HG02610 (cell line): ENCODE measurements at regions not wholly inside any gene's neighbourhood (a gene's known extent, or its start where the extent isn't known, plus 50 kb on each side); places are given as distances from the start of the nearest gene placed in this dataset.
"Not testable (repeated sequence)": the region's sequence is repeated elsewhere in the genome, so short reads cannot be mapped to it uniquely, and the experiment has no call there.

Experiments
- ATAC-seq: cut with Tn5 transposase; IDR thresholded peaks from one replicate; pipeline ENCODE4 v1.9.1; 2021; ENCODE audit warnings: mild to moderate bottlenecking, moderate library complexity; ENCODE audit not compliant: unreplicated experiment

DNA sequence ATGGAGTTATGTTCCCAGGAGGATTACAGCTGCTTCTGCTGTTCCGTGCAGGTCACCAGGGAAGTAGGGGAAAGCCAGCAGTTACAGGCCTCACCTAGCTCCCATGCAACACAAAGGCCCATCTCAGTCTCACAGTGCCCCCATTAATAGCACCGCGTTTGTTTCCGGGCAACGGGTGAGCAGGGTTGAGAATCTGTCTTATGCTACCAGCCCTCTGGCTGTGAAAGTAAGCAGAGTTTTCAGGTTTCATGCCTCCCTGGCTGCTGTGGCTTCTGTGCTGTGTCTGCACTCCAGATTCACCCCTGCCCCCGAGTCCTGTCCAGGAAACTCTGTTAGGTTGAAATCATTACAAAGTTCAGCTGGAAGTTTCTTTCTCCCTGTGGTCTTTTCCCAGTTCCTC, 254.4 kb upstream of the GPR149 start:
- no peak for ATAC-seq

- ATAC-seq: no peak
These were observed 254.0 kb upstream of the GPR149 start for GRCh38 chr3:154684021-154684420.

DNA sequence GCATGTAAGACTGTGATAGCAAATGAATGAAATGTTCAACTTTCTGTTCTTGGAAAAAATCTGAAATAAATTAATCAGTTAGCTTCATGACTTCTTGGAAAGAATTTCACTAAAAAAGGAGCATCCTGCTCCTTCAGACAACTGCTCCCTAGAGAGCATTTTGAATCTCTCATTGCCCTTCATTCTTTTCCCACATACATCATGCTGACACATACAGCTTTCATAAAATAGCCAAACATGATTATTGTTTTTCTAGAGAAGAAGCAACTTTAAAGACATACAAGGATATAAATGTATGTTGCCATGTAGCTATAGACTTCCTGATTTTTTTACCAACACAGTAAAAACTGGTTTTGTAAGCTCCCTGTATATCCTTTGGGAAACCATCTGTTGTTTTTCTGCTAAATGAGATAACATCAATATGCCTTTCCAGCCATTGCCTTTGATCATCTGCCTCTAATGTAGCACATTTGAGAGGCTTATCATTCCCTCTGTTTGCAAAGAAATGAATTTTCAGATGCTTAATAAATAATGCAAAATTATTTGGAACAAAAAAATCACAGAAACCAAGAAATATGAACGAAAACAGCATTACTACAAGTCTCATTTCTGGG, 248.2 kb upstream of the GPR149 start:
- no peak for ATAC-seq

- ATAC-seq: no peak
These were observed 238.8 kb upstream of the GPR149 start for GRCh38 chr3:154668835-154669234.

DNA sequence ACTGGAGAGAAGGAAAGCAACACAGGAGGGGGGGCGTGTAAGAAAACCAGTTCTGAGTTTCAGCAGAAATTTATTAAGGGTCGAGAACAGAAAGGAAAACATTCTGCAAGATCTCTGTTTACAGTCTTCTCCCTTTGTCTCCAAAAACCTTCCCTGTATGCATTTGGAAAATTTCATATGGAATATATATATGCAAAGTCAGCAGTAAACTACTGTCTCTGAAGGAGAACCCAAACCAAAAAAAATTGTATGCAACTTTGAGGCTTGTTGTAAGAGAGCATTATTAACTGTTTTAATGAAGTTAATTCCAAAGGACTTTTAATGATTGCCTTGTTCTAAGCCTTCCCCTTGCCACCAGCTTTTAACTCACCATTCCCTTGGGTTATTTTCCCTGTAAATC, 238.2 kb upstream of the GPR149 start:
- no peak for ATAC-seq

- no peak for ATAC-seq
These were observed 236.6 kb upstream of the GPR149 start for GRCh38 chr3:154666542-154666941.

DNA sequence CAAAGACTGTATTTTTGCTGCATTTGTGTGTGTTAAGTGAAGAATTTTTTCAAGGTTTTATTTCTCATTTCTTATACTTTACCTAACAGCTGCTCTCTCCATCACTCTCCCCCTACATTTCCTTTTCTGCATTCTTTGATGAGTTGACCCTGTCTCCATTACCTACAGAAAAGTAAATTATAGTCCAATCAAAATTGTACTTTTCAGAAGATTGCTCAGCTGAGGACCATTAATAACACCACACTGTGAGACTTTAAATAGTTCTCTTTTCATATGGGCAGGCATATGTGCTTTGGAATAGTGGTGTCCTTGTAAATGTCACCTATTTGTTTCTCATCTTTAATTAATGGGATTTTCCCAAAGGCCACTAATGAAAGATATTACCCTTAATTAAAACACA, 234.7 kb upstream of the GPR149 start:
- ATAC-seq: no peak

DNA sequence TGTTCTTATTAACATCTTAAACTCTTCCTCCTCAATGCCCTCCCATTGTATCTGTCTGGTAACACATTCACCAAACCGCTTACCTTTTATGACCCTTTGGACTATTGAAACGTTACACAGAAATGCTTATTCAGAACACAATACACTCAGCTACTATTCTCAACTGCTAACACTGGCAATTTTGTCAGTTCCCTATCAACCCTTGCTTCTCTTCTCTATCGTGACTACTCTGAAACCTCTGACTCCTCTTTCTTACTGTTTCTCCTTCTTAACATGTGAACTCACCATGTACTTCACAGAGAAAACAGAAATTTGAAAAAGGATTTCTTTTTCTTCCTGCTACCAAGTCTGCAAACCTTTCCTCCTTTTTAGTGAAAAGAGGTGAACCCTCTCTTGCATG, 232.9 kb upstream of the GPR149 start:
- no peak for ATAC-seq

DNA sequence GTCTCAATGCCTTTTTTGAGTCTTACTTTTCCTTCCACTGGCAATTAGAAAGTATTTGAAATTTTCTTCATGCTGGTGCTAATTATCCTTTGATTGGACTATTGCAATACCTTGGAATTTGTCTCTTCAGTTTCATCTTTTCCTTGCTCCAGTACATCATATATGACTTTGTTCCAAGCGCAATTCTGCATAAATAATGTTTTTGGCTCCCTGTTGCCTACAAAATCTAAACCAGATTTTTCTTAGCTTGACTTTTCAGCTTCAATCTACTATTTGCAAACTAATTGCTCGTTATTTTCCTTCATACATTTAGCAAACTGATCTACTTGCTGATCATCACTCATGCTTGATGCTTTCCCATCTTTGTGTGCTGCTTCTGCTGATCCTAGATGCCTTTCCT, 230.8 kb upstream of the GPR149 start:
- ATAC-seq: no peak

- ATAC-seq: no peak
These were observed 228.0 kb upstream of the GPR149 start for GRCh38 chr3:154658000-154658399.

- ATAC-seq: no peak
These were observed 227.2 kb upstream of the GPR149 start for GRCh38 chr3:154657218-154657617.

- ATAC-seq: no peak
These were observed 226.5 kb upstream of the GPR149 start for GRCh38 chr3:154656486-154656885.

GRCh38 chr3:154642145-154642544, 212.2 kb upstream of the GPR149 start:
- no peak for ATAC-seq

GRCh38 chr3:154625756-154626155, 195.8 kb upstream of the GPR149 start:
- no peak for ATAC-seq

- ATAC-seq: not testable (repeated sequence)
These were observed 189.6 kb upstream of the GPR149 start for GRCh38 chr3:154619621-154620020.

DNA sequence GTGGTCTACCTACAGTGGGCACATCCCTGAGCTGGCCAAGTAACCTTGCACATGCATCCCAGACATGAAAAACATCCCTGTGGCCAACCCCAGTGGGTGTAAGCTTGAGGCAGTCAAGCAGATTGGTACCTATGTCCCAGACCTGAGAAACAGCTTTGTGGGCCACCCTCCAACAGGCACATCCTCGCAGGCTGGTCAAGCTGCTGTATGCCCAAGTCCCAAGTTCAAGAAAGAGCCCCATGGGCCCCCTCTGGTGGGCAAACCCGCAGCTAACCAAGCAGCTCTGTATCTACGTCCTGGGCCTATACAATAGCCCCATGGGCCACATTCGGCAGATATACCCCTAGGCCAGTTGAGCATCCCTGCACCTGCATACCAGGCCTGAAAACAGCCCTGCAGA, 186.3 kb upstream of the GPR149 start:
- no peak for ATAC-seq

GRCh38 chr3:154615471-154615870, 185.5 kb upstream of the GPR149 start:
- ATAC-seq: no peak

DNA sequence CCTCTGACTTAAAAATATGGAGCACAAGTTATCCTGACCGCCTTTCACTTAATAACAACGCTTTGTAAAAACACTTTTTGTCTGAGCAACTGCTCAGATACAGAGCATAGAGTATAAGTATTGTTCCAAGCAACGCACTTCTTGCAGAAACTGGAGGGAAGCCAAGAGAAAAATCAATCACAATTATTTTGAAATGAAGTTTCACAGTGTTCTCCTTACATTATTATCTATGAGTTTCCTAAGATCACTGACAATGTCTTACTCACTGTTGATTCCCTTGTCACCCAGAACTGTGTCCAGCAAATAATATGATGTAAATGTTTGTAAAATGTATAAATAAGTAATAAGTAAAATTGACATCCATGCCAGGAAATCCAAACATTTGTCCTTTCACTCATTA, 184.6 kb upstream of the GPR149 start:
- no peak for ATAC-seq

DNA sequence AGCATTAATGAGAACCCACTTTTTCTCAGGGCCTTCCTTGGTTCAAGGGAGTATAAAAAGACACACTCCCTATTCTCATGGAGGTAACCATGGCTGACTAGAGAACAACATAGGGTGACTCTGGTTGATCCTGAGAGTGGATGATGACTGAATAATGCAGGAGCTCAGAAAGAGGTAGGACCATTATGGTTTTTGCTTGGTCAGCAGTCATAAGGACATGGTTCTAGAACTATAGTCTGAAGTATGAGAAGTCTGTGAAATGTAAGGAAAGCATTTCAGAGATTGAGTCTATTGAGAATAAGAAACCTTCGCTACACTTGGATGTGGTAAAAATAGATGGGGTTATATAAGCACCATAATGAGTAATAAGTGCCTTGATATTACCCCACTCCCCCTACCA, 184.1 kb upstream of the GPR149 start:
- no peak for ATAC-seq

GRCh38 chr3:154602241-154602640, 172.3 kb upstream of the GPR149 start:
- ATAC-seq: no peak

DNA sequence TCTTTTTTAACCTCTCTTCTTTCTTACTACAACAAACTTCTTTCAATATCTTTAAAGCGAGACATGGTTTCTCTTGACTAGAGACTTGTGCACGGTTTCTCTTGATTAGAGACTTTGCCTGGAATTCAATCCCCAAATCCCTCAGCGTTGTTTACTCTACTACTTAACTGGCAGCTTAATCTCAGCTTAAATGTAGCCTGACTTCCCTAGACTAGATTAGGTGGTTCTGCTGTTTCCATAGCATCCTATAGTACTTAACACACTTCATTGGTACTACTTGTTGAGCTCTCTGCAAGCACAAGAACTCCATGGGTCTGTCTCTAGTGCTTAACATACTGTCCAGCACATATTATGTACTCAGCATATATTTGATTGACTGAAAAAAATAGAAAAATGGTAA, 168.2 kb upstream of the GPR149 start:
- no peak for ATAC-seq

GRCh38 chr3:154590675-154591384, 160.8 kb upstream of the GPR149 start:
- ATAC-seq: no peak

- ATAC-seq: no peak
These were observed 158.8 kb upstream of the GPR149 start for GRCh38 chr3:154588831-154589230.
